RWPE1 (cell line): ENCODE measurements at regions not wholly inside any gene's neighbourhood (a gene's known extent, or its start where the extent isn't known, plus 50 kb on each side); places are given as distances from the start of the nearest gene placed in this dataset.

Experiments
- CTCF ChIA-PET: fragments of 350-600 bp; sonication (Branson Sonifier 250); formaldehyde crosslinking; extraction: SDS; loops from one replicate; lab custom pipeline; 2021; lab: Yijun Ruan, JAX
- POLR2A ChIA-PET: fragments of 400-600 bp; formaldehyde crosslinking; extraction: SDS; loops from one replicate; lab custom pipeline; 2020; ENCODE audit warnings: antibody characterized with exemption; ENCODE audit not compliant: low non-redundant PET; lab: Yijun Ruan, JAX
- DNase-seq: peaks from one replicate; pipeline ENCODE4 v3.0.0; 2012; ENCODE audit warnings: low spot score
- H3K27ac ChIP-seq: fragments of 450-650 bp; 2 replicates; pipeline ENCODE4 v1.5.1; 2017
- TF ChIP-seq, protein P1 (sequence below): fragments of 450-650 bp; conservative IDR thresholded peaks from 2 replicates; pipeline ENCODE4 v1.5.1; 2017; ENCODE audit warnings: low read depth, mild to moderate bottlenecking

DNA sequence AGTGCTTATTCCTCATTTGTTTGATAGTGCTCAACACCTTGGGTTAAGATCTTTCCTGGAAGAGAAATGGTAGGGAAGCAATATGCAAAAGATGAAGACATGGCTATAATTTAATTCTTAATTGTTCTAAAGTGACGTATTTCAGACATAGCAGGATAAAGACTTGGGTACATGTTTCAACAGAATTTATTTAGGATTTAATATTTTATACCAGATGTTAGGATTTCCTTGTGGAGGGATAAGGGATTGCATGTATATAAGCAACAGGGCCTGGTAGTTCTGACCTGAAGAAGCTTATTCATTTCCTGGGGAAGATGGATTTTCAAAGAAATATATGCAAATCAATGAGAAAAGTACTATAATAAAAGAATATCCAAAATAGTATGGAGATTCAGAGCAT lies 163.8 kb downstream of the FAT3 start:
- no peak overlapping the region for H3K27ac ChIP-seq
- TF ChIP-seq, protein P1, sequence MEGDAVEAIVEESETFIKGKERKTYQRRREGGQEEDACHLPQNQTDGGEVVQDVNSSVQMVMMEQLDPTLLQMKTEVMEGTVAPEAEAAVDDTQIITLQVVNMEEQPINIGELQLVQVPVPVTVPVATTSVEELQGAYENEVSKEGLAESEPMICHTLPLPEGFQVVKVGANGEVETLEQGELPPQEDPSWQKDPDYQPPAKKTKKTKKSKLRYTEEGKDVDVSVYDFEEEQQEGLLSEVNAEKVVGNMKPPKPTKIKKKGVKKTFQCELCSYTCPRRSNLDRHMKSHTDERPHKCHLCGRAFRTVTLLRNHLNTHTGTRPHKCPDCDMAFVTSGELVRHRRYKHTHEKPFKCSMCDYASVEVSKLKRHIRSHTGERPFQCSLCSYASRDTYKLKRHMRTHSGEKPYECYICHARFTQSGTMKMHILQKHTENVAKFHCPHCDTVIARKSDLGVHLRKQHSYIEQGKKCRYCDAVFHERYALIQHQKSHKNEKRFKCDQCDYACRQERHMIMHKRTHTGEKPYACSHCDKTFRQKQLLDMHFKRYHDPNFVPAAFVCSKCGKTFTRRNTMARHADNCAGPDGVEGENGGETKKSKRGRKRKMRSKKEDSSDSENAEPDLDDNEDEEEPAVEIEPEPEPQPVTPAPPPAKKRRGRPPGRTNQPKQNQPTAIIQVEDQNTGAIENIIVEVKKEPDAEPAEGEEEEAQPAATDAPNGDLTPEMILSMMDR, result no peak
- ChIA-PET POLR2A (no interaction called here), CTCF (no interaction called here)
- DNase-seq, result no peak

DNA sequence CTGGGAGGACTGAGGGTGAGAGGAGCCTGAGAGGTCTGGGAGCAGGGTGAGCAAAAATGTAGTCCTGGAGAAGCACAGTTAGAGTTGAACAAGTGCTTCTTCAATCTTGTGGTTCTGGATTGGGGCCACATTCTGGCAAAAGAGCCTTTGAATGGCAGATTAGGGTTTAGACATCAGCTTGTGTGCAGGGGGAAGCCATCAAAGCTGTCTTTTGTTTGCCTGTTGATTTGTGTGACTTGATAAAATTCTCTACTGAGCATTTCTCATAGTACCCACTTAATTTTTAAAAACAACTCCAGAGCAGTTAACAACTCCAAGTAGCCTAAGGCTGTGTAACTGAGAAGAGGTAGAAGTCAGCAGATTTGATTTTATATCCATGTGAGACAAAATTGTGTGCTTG lies 166.2 kb downstream of the FAT3 start:
- TF ChIP-seq, protein P1, result no peak
- ChIA-PET POLR2A (no interaction called here), CTCF (interaction anchor here (0.6 kb wide), 1 partner anchor 219 kb away, joined by 3 read pairs; no protein-coding TSS in a partner anchor)
- no peak overlapping the region for H3K27ac ChIP-seq
- DNase-seq, result no peak

DNA sequence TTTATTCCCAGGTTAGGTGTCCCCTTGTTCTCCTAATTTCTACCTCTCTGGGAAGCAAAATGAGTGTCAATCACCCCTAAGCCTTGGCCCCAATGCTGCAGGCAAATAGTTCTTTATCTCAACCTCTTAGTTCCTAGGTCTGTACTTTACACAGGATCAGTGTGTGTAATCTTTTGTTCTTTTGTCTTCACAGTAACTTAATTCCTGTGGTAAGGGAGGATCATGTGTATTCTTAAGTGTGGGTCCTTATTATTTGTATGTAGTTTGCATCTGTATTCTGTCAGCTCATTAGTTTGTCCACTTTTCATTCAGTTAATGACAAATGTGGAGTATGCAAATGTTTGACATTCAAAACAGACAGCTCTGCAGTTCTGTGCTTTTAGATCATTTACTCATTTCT lies 166.7 kb downstream of the FAT3 start:
- TF ChIP-seq, protein P1, result no peak
- no peak for DNase-seq
- ChIA-PET CTCF (interaction anchor here (0.6 kb wide), 1 partner anchor 218 kb away, joined by 3 read pairs; no protein-coding TSS in a partner anchor), POLR2A (no interaction called here)
- no peak overlapping the region for H3K27ac ChIP-seq

DNA sequence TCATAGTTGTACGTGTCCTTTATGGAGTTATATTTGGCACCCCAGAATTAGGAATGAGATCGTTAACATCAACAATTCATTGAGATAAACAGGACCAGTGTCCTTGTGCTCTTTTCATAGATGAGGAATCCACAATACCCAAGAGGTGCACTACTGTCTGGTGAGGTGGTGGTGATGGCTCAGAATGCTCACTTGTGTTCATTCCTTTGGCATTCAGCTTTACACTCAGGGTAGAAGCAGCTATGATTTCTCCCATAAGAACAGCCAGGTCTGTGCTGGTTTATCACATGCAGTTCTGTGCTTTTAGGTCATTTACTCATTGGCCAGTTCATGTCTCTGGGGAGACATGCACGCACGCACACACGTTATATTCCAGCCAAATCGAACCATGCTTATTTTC lies 167.2 kb downstream of the FAT3 start:
- CTCF ChIA-PET, result no interaction called here
- no peak for DNase-seq
- POLR2A ChIA-PET, result no interaction called here
- H3K27ac ChIP-seq, result no peak overlapping the region
- TF ChIP-seq, protein P1, result no peak

DNA sequence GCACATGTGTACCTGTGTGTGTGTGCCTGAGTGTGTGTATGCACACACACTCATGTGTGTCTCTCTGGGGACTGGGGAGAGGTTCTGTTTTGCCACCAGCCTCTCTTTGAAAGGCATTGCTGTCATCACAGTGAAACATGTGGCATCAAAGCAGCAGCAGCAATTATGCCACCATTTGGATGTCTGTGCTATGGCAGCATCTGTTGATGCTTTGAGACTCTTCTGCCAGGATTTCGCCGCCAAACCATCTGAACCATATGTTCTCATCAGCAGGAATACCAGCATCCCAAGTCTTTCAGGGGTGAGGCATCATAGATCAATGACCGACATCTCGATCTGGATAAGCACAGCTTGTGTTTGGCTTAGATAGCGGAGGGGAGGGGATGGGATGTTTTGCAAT lies 168.6 kb downstream of the FAT3 start:
- POLR2A ChIA-PET, result no interaction called here
- DNase-seq, result no peak

DNA sequence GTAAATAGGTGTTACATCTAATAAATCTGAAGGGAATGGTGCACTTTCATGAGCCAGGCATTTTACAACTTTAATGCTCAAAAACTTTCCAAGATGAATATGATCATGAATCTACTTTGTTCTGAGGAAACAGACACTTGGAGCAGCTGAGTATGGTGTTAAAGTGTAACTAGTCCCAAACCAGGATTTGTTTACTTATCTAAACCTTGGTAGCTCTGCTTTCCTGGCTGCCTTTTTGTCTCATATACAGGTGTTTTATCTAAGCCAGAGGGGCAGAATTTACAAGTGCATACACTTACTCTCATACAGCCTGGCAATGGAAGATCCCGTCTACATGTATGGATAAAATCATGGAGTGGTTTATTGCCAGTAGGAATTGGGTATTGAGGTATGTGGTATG lies 171.5 kb downstream of the FAT3 start:
- no peak for DNase-seq
- ChIA-PET POLR2A (no interaction called here), CTCF (interaction anchor here (0.5 kb wide), 1 partner anchor 328 kb away, joined by 5 read pairs; no protein-coding TSS in a partner anchor)
- TF ChIP-seq, protein P1, result no peak
- no peak overlapping the region for H3K27ac ChIP-seq

More for the DNA sequence above, 168.6 kb downstream of the FAT3 start:
- TF ChIP-seq, protein P1, result no peak
- CTCF ChIA-PET, result no interaction called here
- H3K27ac ChIP-seq, result no peak overlapping the region
